IgD-negative memory B cell (primary cell): ENCODE measurements at regions not wholly inside any gene's neighbourhood (a gene's known extent, or its start where the extent isn't known, plus 50 kb on each side); places are given as distances from the start of the nearest gene placed in this dataset.

ENCODE experiments used
- H3K27ac Mint-ChIP-seq, 3 donors: one replicate each; pipeline ENCODE4 v1.8.0; 2020 to 2022; ENCODE audit warnings: mild to moderate bottlenecking in 3 of 3, mixed read lengths in 3 of 3, moderate library complexity in 1 of 3
- H3K27me3 Mint-ChIP-seq: one replicate; pipeline ENCODE4 v1.8.0; 2021; ENCODE audit warnings: mixed read lengths
- H3K36me3 Mint-ChIP-seq: one replicate; pipeline ENCODE4 v1.8.0; 2020; ENCODE audit warnings: mild to moderate bottlenecking, mixed read lengths
- H3K4me1 Mint-ChIP-seq, 3 donors: one replicate each; pipeline ENCODE4 v1.8.0; 2020 to 2022; ENCODE audit warnings: mixed read lengths in 3 of 3, mild to moderate bottlenecking in 1 of 3
- H3K4me3 Mint-ChIP-seq, 4 donors: one replicate each; pipeline ENCODE4 v1.8.0; 2020 to 2022; ENCODE audit warnings: mild to moderate bottlenecking in 4 of 4, mixed read lengths in 4 of 4, moderate library complexity in 3 of 4
- H3K9me3 Mint-ChIP-seq, 3 donors: one replicate each; pipeline ENCODE4 v1.8.0; 2020 to 2021; ENCODE audit warnings: mixed read lengths in 3 of 3, mild to moderate bottlenecking in 1 of 3

GRCh38 chr5:39968381-39968780 is 543.6 kb upstream of the DAB2 start:
- H3K4me3 Mint-ChIP-seq: no peak overlapping the region
- no peaks in the 10 kb centered on the region for H3K36me3 Mint-ChIP-seq
- H3K9me3 Mint-ChIP-seq: peaks cover 0 to 2% (median 0%) of the 10 kb centered on the region in 3 donors
- no peak overlapping the region for H3K27ac Mint-ChIP-seq
- no peaks in the 10 kb centered on the region for H3K4me1 Mint-ChIP-seq
- no peaks in the 10 kb centered on the region for H3K27me3 Mint-ChIP-seq

GRCh38 chr5:39955156-39955555 is 530.4 kb upstream of the DAB2 start:
- H3K27me3 Mint-ChIP-seq: no peaks in the 10 kb centered on the region
- H3K4me1 Mint-ChIP-seq: no peaks in the 10 kb centered on the region
- peaks cover 1% of the 10 kb centered on the region for H3K36me3 Mint-ChIP-seq
- H3K9me3 Mint-ChIP-seq: peaks cover 0 to 2% (median 0%) of the 10 kb centered on the region in 3 donors
- H3K27ac Mint-ChIP-seq: no peak overlapping the region
- H3K4me3 Mint-ChIP-seq: no peak overlapping the region

- H3K27ac Mint-ChIP-seq: no peak overlapping the region
Measured at GRCh38 chr5:39951070-39951469, 526.3 kb upstream of the DAB2 start.

GRCh38 chr5:39948867-39949468 is 524.2 kb upstream of the DAB2 start:
- Mint-ChIP-seq H3K4me1 (no peaks in the 10 kb centered on the region), H3K4me3 (no peak overlapping the region), H3K36me3 (peaks cover 1% of the 10 kb centered on the region), H3K27me3 (no peaks in the 10 kb centered on the region), H3K9me3 (no peaks in the 10 kb centered on the region), H3K27ac (no peak overlapping the region)

More at GRCh38 chr5:39951070-39951469, 526.3 kb upstream of the DAB2 start:
- H3K9me3 Mint-ChIP-seq: peaks cover 0 to 2% (median 0%) of the 10 kb centered on the region in 3 donors
- no peaks in the 10 kb centered on the region for H3K27me3 Mint-ChIP-seq
- H3K36me3 Mint-ChIP-seq: peaks cover 1% of the 10 kb centered on the region
- H3K4me1 Mint-ChIP-seq: no peaks in the 10 kb centered on the region
- no peak overlapping the region for H3K4me3 Mint-ChIP-seq

GRCh38 chr5:39948341-39948740 is 523.6 kb upstream of the DAB2 start:
- Mint-ChIP-seq H3K27me3 (no peaks in the 10 kb centered on the region), H3K27ac (no peak overlapping the region), H3K4me1 (no peaks in the 10 kb centered on the region), H3K36me3 (peaks cover 1% of the 10 kb centered on the region), H3K9me3 (no peaks in the 10 kb centered on the region), H3K4me3 (no peak overlapping the region)

GRCh38 chr5:39947657-39948056 is 522.9 kb upstream of the DAB2 start:
- peaks cover 1% of the 10 kb centered on the region for H3K36me3 Mint-ChIP-seq
- no peak overlapping the region for H3K4me3 Mint-ChIP-seq
- no peaks in the 10 kb centered on the region for H3K27me3 Mint-ChIP-seq
- H3K4me1 Mint-ChIP-seq: no peaks in the 10 kb centered on the region
- no peak overlapping the region for H3K27ac Mint-ChIP-seq
- no peaks in the 10 kb centered on the region for H3K9me3 Mint-ChIP-seq

GRCh38 chr5:39946356-39947045 is 521.7 kb upstream of the DAB2 start:
- H3K36me3 Mint-ChIP-seq: peaks cover 1% of the 10 kb centered on the region

GRCh38 chr5:39945870-39946269 is 521.1 kb upstream of the DAB2 start:
- no peak overlapping the region for H3K4me3 Mint-ChIP-seq
- no peaks in the 10 kb centered on the region for H3K36me3 Mint-ChIP-seq
- H3K9me3 Mint-ChIP-seq: no peaks in the 10 kb centered on the region
- no peaks in the 10 kb centered on the region for H3K27me3 Mint-ChIP-seq
- H3K27ac Mint-ChIP-seq: no peak overlapping the region
- no peaks in the 10 kb centered on the region for H3K4me1 Mint-ChIP-seq

More at GRCh38 chr5:39946356-39947045, 521.7 kb upstream of the DAB2 start:
- Mint-ChIP-seq H3K9me3 (no peaks in the 10 kb centered on the region), H3K4me3 (no peak overlapping the region), H3K27ac (no peak overlapping the region), H3K4me1 (no peaks in the 10 kb centered on the region), H3K27me3 (no peaks in the 10 kb centered on the region)

GRCh38 chr5:39943811-39944210 is 519.0 kb upstream of the DAB2 start:
- Mint-ChIP-seq H3K4me1 (no peaks in the 10 kb centered on the region), H3K27me3 (no peaks in the 10 kb centered on the region), H3K4me3 (no peak overlapping the region), H3K36me3 (no peaks in the 10 kb centered on the region), H3K9me3 (no peaks in the 10 kb centered on the region), H3K27ac (no peak overlapping the region)

- Mint-ChIP-seq H3K27me3 (no peaks in the 10 kb centered on the region), H3K4me1 (no peaks in the 10 kb centered on the region), H3K27ac (no peak overlapping the region), H3K36me3 (no peaks in the 10 kb centered on the region), H3K9me3 (no peaks in the 10 kb centered on the region), H3K4me3 (no peak overlapping the region)
Measured at GRCh38 chr5:39942606-39943005, 517.8 kb upstream of the DAB2 start.

GRCh38 chr5:39941416-39941815 is 516.6 kb upstream of the DAB2 start:
- Mint-ChIP-seq H3K36me3 (no peaks in the 10 kb centered on the region), H3K4me1 (no peaks in the 10 kb centered on the region), H3K9me3 (peaks cover 0 to under 1% (median 0%) of the 10 kb centered on the region in 3 donors), H3K4me3 (no peak overlapping the region), H3K27me3 (no peaks in the 10 kb centered on the region), H3K27ac (no peak overlapping the region)

GRCh38 chr5:39934830-39935229 is 510.1 kb upstream of the DAB2 start:
- H3K36me3 Mint-ChIP-seq: no peaks in the 10 kb centered on the region
- H3K9me3 Mint-ChIP-seq: peaks cover 0 to 3% (median 2%) of the 10 kb centered on the region in 3 donors
- no peak overlapping the region for H3K4me3 Mint-ChIP-seq
- H3K27ac Mint-ChIP-seq: no peak overlapping the region
- no peaks in the 10 kb centered on the region for H3K4me1 Mint-ChIP-seq
- H3K27me3 Mint-ChIP-seq: peaks cover 2% of the 10 kb centered on the region

GRCh38 chr5:39933061-39933460 is 508.3 kb upstream of the DAB2 start:
- Mint-ChIP-seq H3K27me3 (peaks cover 2% of the 10 kb centered on the region), H3K4me1 (no peaks in the 10 kb centered on the region), H3K9me3 (peaks cover 0 to 4% (median 3%) of the 10 kb centered on the region in 3 donors), H3K27ac (no peak overlapping the region), H3K4me3 (no peak overlapping the region), H3K36me3 (no peaks in the 10 kb centered on the region)

GRCh38 chr5:39928709-39929108 is 503.9 kb upstream of the DAB2 start:
- H3K9me3 Mint-ChIP-seq: peaks cover 0 to 3% (median 1%) of the 10 kb centered on the region in 3 donors
- H3K36me3 Mint-ChIP-seq: no peaks in the 10 kb centered on the region
- H3K4me1 Mint-ChIP-seq: no peaks in the 10 kb centered on the region
- H3K27me3 Mint-ChIP-seq: peaks cover 2% of the 10 kb centered on the region
- H3K27ac Mint-ChIP-seq: no peak overlapping the region
- H3K4me3 Mint-ChIP-seq: no peak overlapping the region

GRCh38 chr5:39919876-39920275 is 495.1 kb upstream of the DAB2 start:
- no peaks in the 10 kb centered on the region for H3K36me3 Mint-ChIP-seq
- H3K4me3 Mint-ChIP-seq: no peak overlapping the region
- peaks cover 0 to 4% (median 2%) of the 10 kb centered on the region in 3 donors for H3K9me3 Mint-ChIP-seq
- H3K4me1 Mint-ChIP-seq: no peaks in the 10 kb centered on the region
- H3K27ac Mint-ChIP-seq: no peak overlapping the region
- no peaks in the 10 kb centered on the region for H3K27me3 Mint-ChIP-seq

GRCh38 chr5:39912906-39913305 is 488.1 kb upstream of the DAB2 start:
- H3K9me3 Mint-ChIP-seq: peaks cover 0 to 8% (median 4%) of the 10 kb centered on the region in 3 donors
- H3K27ac Mint-ChIP-seq: no peak overlapping the region
- peaks cover 2% of the 10 kb centered on the region for H3K27me3 Mint-ChIP-seq
- H3K4me3 Mint-ChIP-seq: no peak overlapping the region
- H3K36me3 Mint-ChIP-seq: no peaks in the 10 kb centered on the region
- no peaks in the 10 kb centered on the region for H3K4me1 Mint-ChIP-seq
